OCI-LY1 (cell line): ENCODE measurements at regions not wholly inside any gene's neighbourhood (a gene's known extent, or its start where the extent isn't known, plus 50 kb on each side); places are given as distances from the start of the nearest gene placed in this dataset.

Experiments
- EZH2 ChIP-seq: fragments of 200-600 bp; sonication (generic), shearing (Covaris generic); IDR thresholded peaks from 2 replicates; pipeline ENCODE4 v1.8.0; 2017; ENCODE audit warnings: borderline replicate concordance, mixed run types, mild to moderate bottlenecking, antibody characterized with exemption, low read length, moderate library complexity, mixed read lengths
- TF ChIP-seq, protein P1 (sequence below): fragments of 200-600 bp; sonication (generic), shearing (Covaris generic); IDR thresholded peaks from 2 replicates; pipeline ENCODE4 v1.5.1; 2017; ENCODE audit warnings: mild to moderate bottlenecking, antibody characterized with exemption, low read length, moderate library complexity, mixed read lengths

DNA sequence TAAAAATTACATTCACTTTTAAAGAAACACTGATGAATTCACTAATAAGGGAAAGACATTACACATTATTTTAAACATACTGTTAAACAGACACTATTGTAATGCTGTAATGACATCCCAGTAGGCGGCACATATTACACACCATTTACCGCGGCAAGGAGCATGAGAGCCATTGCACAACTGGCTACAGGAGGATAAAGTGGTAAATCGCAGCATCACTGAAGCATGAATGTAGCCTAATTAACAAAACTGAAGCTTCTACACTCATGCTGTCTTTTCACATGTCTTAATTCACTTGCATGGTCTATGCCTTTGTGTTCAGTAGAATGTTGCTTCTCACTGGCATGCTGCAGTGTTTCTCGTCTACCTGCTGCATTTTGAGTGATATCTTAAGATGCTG lies 1046.0 kb downstream of the MRPL39 start:
- TF ChIP-seq, protein P1, sequence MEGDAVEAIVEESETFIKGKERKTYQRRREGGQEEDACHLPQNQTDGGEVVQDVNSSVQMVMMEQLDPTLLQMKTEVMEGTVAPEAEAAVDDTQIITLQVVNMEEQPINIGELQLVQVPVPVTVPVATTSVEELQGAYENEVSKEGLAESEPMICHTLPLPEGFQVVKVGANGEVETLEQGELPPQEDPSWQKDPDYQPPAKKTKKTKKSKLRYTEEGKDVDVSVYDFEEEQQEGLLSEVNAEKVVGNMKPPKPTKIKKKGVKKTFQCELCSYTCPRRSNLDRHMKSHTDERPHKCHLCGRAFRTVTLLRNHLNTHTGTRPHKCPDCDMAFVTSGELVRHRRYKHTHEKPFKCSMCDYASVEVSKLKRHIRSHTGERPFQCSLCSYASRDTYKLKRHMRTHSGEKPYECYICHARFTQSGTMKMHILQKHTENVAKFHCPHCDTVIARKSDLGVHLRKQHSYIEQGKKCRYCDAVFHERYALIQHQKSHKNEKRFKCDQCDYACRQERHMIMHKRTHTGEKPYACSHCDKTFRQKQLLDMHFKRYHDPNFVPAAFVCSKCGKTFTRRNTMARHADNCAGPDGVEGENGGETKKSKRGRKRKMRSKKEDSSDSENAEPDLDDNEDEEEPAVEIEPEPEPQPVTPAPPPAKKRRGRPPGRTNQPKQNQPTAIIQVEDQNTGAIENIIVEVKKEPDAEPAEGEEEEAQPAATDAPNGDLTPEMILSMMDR: no peak
- no peak for TF ChIP-seq EZH2
